HCT116 (cell line): ENCODE measurements at regions not wholly inside any gene's neighbourhood (a gene's known extent, or its start where the extent isn't known, plus 50 kb on each side); places are given as distances from the start of the nearest gene placed in this dataset.

Experiments used
- ATAC-seq: fragments of 200-7000 bp; cut with Tn5 transposase; 2 replicates; pipeline ENCODE4 v1.9.1; 2020; ENCODE audit warnings: mild to moderate bottlenecking, moderate library complexity
- BruUV-seq: library from RNA; stranded (reverse); fragments of 400-500 nt; replicated peaks from 2 replicates; lab custom pipeline; 2021; lab: Mats Ljungman, UMichigan
- CTCF ChIA-PET: fragments of 300-600 bp; sonication (Branson Sonifier 250); formaldehyde crosslinking; loops from one replicate; lab custom pipeline; 2021; ENCODE audit warnings: antibody characterized with exemption; lab: Charles Lee
- POLR2A ChIA-PET: fragments of 300-600, 350-600 bp; sonication (Branson Sonifier 250); formaldehyde crosslinking; loops from one replicate; lab custom pipeline; 2021; ENCODE audit warnings: antibody characterized with exemption; lab: Charles Lee
- RAD21 ChIA-PET, 2 experiments: fragments of 300-600 bp; sonication (Branson Sonifier 250); formaldehyde crosslinking; loops; one replicate each; lab custom pipeline; 2023; ENCODE audit warnings: low total read pairs in 2 of 2; ENCODE audit not compliant: uncharacterized antibody in 2 of 2, unreplicated experiment in 2 of 2, low non-redundant PET in 1 of 2; lab: Charles Lee
- DNase-seq: peaks from one replicate; pipeline ENCODE4 v3.0.0-alpha.2; 2010; ENCODE audit warnings: low read depth, low spot score
- H2AFZ ChIP-seq: fragments of 200-600 bp; shearing (Covaris generic), sonication (generic); 2 replicates; pipeline ENCODE4 v1.6.1; 2017; ENCODE audit warnings: low read depth, mixed run types, mixed read lengths, antibody characterized with exemption, low read length; ENCODE audit not compliant: poor library complexity, severe bottlenecking
- H3K27ac ChIP-seq: 2 replicates; pipeline ENCODE4 v1.5.1; 2012; ENCODE audit warnings: low read depth, low read length
- H3K27me3 ChIP-seq: fragments of 200-600 bp; sonication (generic); 2 replicates; pipeline ENCODE4 v1.6.1; 2016; ENCODE audit warnings: mixed run types, low read length, mixed read lengths; ENCODE audit not compliant: insufficient read depth
- H3K36me3 ChIP-seq, 2 experiments: fragments of 200-500 bp in 1 of 2; fragments of 200-600 bp in 1 of 2; sonication (Bioruptor generic) in 1 of 2; sonication (generic) in 1 of 2; 2 replicates each; pipeline versions ENCODE4 v1.5.1 to v1.6.1; 2014 to 2016; ENCODE audit warnings: low read length in 2 of 2, inconsistent platforms in 1 of 2, mixed read lengths in 1 of 2, mixed run types in 1 of 2; ENCODE audit not compliant: insufficient read depth in 2 of 2, control insufficient read depth in 1 of 2
- H3K4me1 ChIP-seq, 2 experiments: fragments of 200-600 bp in 1 of 2; sonication (generic) in 1 of 2; 2 replicates each; pipeline versions ENCODE4 v1.5.1 to v1.6.1; 2012 to 2017; ENCODE audit warnings: low read length in 2 of 2, inconsistent platforms in 1 of 2, mild to moderate bottlenecking in 1 of 2, mixed read lengths in 1 of 2, mixed run types in 1 of 2, moderate library complexity in 1 of 2; ENCODE audit not compliant: insufficient read depth in 2 of 2, control insufficient read depth in 1 of 2
- H3K4me2 ChIP-seq: fragments of 200-600 bp; sonication (generic); 2 replicates; pipeline ENCODE4 v1.6.1; 2017; ENCODE audit warnings: mixed run types, low read length, mixed read lengths
- H3K4me3 ChIP-seq, 2 experiments: fragments of 200-600 bp in 1 of 2; sonication (generic) in 1 of 2; replicated peaks in 1 of 2; 2 replicates each; pipeline ENCODE4 v1.5.1; 2011 to 2016; ENCODE audit warnings: low read length in 2 of 2, control low read depth in 1 of 2, low read depth in 1 of 2, mild to moderate bottlenecking in 1 of 2, mixed read lengths in 1 of 2, mixed run types in 1 of 2
- H3K79me2 ChIP-seq: fragments of 200-600 bp; sonication (generic); 2 replicates; pipeline ENCODE4 v1.6.1; 2017; ENCODE audit warnings: mild to moderate bottlenecking, mixed run types, low read length, moderate library complexity, mixed read lengths; ENCODE audit not compliant: insufficient read depth
- H3K9ac ChIP-seq: fragments of 200-600 bp; sonication (generic); 2 replicates; pipeline ENCODE4 v1.6.1; 2016; ENCODE audit warnings: low read length, mixed read lengths
- H3K9me2 ChIP-seq: fragments of 200-600 bp; sonication (generic), shearing (Covaris generic); 2 replicates; pipeline ENCODE4 v1.6.1; 2017; ENCODE audit warnings: mixed run types, mild to moderate bottlenecking, moderate library complexity; ENCODE audit not compliant: insufficient read depth
- H3K9me3 ChIP-seq, 2 experiments: fragments of 200-500 bp in 1 of 2; fragments of 200-600 bp in 1 of 2; sonication (Bioruptor generic) in 1 of 2; sonication (generic) in 1 of 2; 2 replicates each; pipeline ENCODE4 v1.6.1; 2014 to 2017; ENCODE audit warnings: low read length in 2 of 2, mixed read lengths in 2 of 2, inconsistent platforms in 1 of 2, low read depth in 1 of 2, mild to moderate bottlenecking in 1 of 2, mixed run types in 1 of 2, moderate library complexity in 1 of 2; ENCODE audit not compliant: control insufficient read depth in 1 of 2, insufficient read depth in 1 of 2
- H4K20me1 ChIP-seq: fragments of 200-600 bp; sonication (generic), shearing (Covaris generic); 2 replicates; pipeline ENCODE4 v1.6.1; 2017; ENCODE audit warnings: mixed run types, mild to moderate bottlenecking, moderate library complexity; ENCODE audit not compliant: insufficient read depth
- CEBPB ChIP-seq: IDR thresholded peaks from 2 replicates; pipeline ENCODE4 v1.6.1; 2012; ENCODE audit warnings: low read depth
- EZH2phosphoT487 ChIP-seq: fragments of 200-600 bp; IDR thresholded peaks from 2 replicates; pipeline ENCODE4 v1.6.1; 2018; ENCODE audit warnings: antibody characterized with exemption, borderline replicate concordance
- FOSL1 ChIP-seq: IDR thresholded peaks from 2 replicates; pipeline ENCODE4 v1.6.1; 2012; ENCODE audit warnings: low read depth
- JUND ChIP-seq: IDR thresholded peaks from 2 replicates; pipeline ENCODE4 v1.6.1; 2012
- POLR2A ChIP-seq: IDR thresholded peaks from 2 replicates; pipeline ENCODE4 v1.7.0; 2011; ENCODE audit warnings: borderline replicate concordance; ENCODE audit not compliant: insufficient read depth, insufficient read length; ENCODE audit errors: extremely low read depth
- POLR2AphosphoS5 ChIP-seq: IDR thresholded peaks from 2 replicates; pipeline ENCODE4 v1.6.1; 2011; ENCODE audit warnings: mild to moderate bottlenecking, low read depth, low read length, moderate library complexity
- RAD21 ChIP-seq: IDR thresholded peaks from 2 replicates; pipeline ENCODE4 v1.6.1; 2012; ENCODE audit warnings: low read depth, mild to moderate bottlenecking
- REST ChIP-seq: IDR thresholded peaks from 2 replicates; pipeline ENCODE4 v1.6.1; 2012; ENCODE audit warnings: low read depth
- SIN3A ChIP-seq: IDR thresholded peaks from 2 replicates; pipeline ENCODE4 v1.6.1; 2012; ENCODE audit warnings: low read depth
- SP1 ChIP-seq: IDR thresholded peaks from 2 replicates; pipeline ENCODE4 v1.6.1; 2012; ENCODE audit warnings: low read depth
- TCF7L2 ChIP-seq: IDR thresholded peaks from 2 replicates; pipeline ENCODE4 v1.7.0; 2011; ENCODE audit warnings: borderline replicate concordance, inconsistent platforms; ENCODE audit not compliant: insufficient read depth, insufficient read length; ENCODE audit errors: extremely low read depth
- YY1 ChIP-seq: IDR thresholded peaks from 2 replicates; pipeline ENCODE4 v1.6.1; 2011; ENCODE audit warnings: low read length, low read depth, moderate library complexity, mild to moderate bottlenecking; ENCODE audit not compliant: insufficient replicate concordance; ENCODE audit errors: extremely low read depth
- ZBTB33 ChIP-seq: IDR thresholded peaks from 2 replicates; pipeline ENCODE4 v1.6.1; 2011; ENCODE audit warnings: mild to moderate bottlenecking, low read length, moderate library complexity; ENCODE audit not compliant: insufficient replicate concordance; ENCODE audit errors: extremely low read depth
- ZFX ChIP-seq: fragments of 450-650 bp; IDR thresholded peaks from 2 replicates; pipeline ENCODE4 v1.6.1; 2017
- ZNF274 ChIP-seq: fragments of 200-500 bp; sonication (Bioruptor generic); IDR thresholded peaks from 2 replicates; pipeline ENCODE4 v1.6.1; 2014; ENCODE audit warnings: mild to moderate bottlenecking, low read depth, low read length, inconsistent platforms
- intact Hi-C: fragments of 100-400 bp; cut with micrococcal nuclease; formaldehyde crosslinking; loops from 2 replicates; pipeline ENCODE4 v1.10.0; 2022

- no TSS peak for BruUV-seq
- ATAC-seq (no peak), DNase-seq (no peak)
- Histone ChIP-seq H3K9me3 (peaks cover 0 to 4% of the 10 kb centered on the region in 2 experiments; a peak in 3 of 4 replicates), H3K4me1 (no peaks in the 10 kb centered on the region), H3K9me2 (no peaks in the 10 kb centered on the region), H3K27me3 (no peaks in the 10 kb centered on the region), H4K20me1 (no peaks in the 10 kb centered on the region), H3K79me2 (no peaks in the 10 kb centered on the region), H3K4me2 (no peak overlapping the region), H3K9ac (no peak overlapping the region), H3K36me3 (no peaks in the 10 kb centered on the region), H3K4me3 (no peak overlapping the region)
- ChIA-PET POLR2A (no interaction called here), RAD21 (no interaction called here)
- TF ChIP-seq SIN3A (no peak), ZFX (no peak), ZNF274 (no peak), ZBTB33 (no peak)
- TF ChIP-seq, all 23 proteins: peak for 0
- H2AFZ ChIP-seq: no peak overlapping the region
- intact Hi-C loops: no loop called here
- CTCF ChIA-PET: no interaction called here
- H3K27ac ChIP-seq: no peak overlapping the region
These were observed 54.6 kb upstream of the CADM2 start for GRCh38 chr3:84904212-84904611.

- no peak overlapping the region for H3K27ac ChIP-seq
- intact Hi-C loops: no loop called here
- no peak for DNase-seq
- no TSS peak for BruUV-seq
- RAD21 ChIA-PET: no interaction called here
- H3K4me1 ChIP-seq: no peaks in the 10 kb centered on the region
- POLR2A ChIA-PET: no interaction called here
- H4K20me1 ChIP-seq: no peaks in the 10 kb centered on the region
- no peaks in the 10 kb centered on the region for H3K9me2 ChIP-seq
- no peak for ATAC-seq
- no peak overlapping the region for H2AFZ ChIP-seq
- H3K9me3 ChIP-seq: peaks cover 0 to 4% of the 10 kb centered on the region in 2 experiments; a peak in 3 of 4 replicates
- no peak overlapping the region for H3K4me2 ChIP-seq
- no peaks in the 10 kb centered on the region for H3K79me2 ChIP-seq
- no peak overlapping the region for H3K9ac ChIP-seq
- CTCF ChIA-PET: no interaction called here
- H3K36me3 ChIP-seq: no peaks in the 10 kb centered on the region
- H3K4me3 ChIP-seq: no peak overlapping the region
- H3K27me3 ChIP-seq: no peaks in the 10 kb centered on the region
- TF ChIP-seq ZNF274: no peak
- TF ChIP-seq ZFX: no peak
- TF ChIP-seq YY1: no peak
- no peak for TF ChIP-seq REST
- no peak for TF ChIP-seq POLR2AphosphoS5
- no peak for TF ChIP-seq SP1
- no peak for TF ChIP-seq RAD21
- TF ChIP-seq POLR2A: no peak
- TF ChIP-seq JUND: no peak
- TF ChIP-seq CEBPB: no peak
- no peak for TF ChIP-seq TCF7L2
- no peak for TF ChIP-seq FOSL1
- TF ChIP-seq EZH2phosphoT487: no peak
These were observed 53.8 kb upstream of the CADM2 start for GRCh38 chr3:84904816-84905555.
